WTC11 (cell line): ENCODE measurements at regions not wholly inside any gene's neighbourhood (a gene's known extent, or its start where the extent isn't known, plus 50 kb on each side); places are given as distances from the start of the nearest gene placed in this dataset.

Experiments
- ATAC-seq: fragments of 200-7000 bp; cut with Tn5 transposase; 2 replicates; pipeline ENCODE4 v1.10.0; 2021; ENCODE audit warnings: mild to moderate bottlenecking, moderate library complexity
- CTCF ChIA-PET: fragments of 300-600 bp; sonication (Branson Sonifier 250); formaldehyde crosslinking; loops from one replicate; lab custom pipeline; 2021; ENCODE audit warnings: antibody characterized with exemption; lab: Charles Lee
- POLR2A ChIA-PET: fragments of 350-600 bp; sonication (Branson Sonifier 250); formaldehyde crosslinking; loops from one replicate; lab custom pipeline; 2021; ENCODE audit warnings: antibody characterized with exemption; lab: Charles Lee
- DNase-seq: peaks from one replicate; pipeline ENCODE4 v3.0.0; 2021; ENCODE audit warnings: low spot score
- H3K27ac Mint-ChIP-seq: 2 replicates; pipeline ENCODE4 v1.8.0; 2021; ENCODE audit warnings: mixed read lengths
- H3K27me3 Mint-ChIP-seq: 2 replicates; pipeline ENCODE4 v1.8.0; 2021; ENCODE audit warnings: low read depth, mild to moderate bottlenecking, moderate library complexity, mixed read lengths
- H3K36me3 Mint-ChIP-seq: 2 replicates; pipeline ENCODE4 v1.8.0; 2021; ENCODE audit warnings: mixed read lengths
- H3K4me1 Mint-ChIP-seq: 2 replicates; pipeline ENCODE4 v1.8.0; 2022; ENCODE audit warnings: mixed read lengths
- H3K4me3 Mint-ChIP-seq: 2 replicates; pipeline ENCODE4 v1.8.0; 2021; ENCODE audit warnings: mild to moderate bottlenecking, moderate library complexity, mixed read lengths
- H3K9me3 Mint-ChIP-seq: 2 replicates; pipeline ENCODE4 v1.8.0; 2021; ENCODE audit warnings: mixed read lengths
- CREB1 ChIP-seq: sonication (generic); formaldehyde crosslinking; IDR thresholded peaks from 2 replicates; pipeline ENCODE4 v1.8.0; 2023; ENCODE audit warnings: mild to moderate bottlenecking, missing genetic modification reagents
- CTCF ChIP-seq: fragments of 200-600 bp; IDR thresholded peaks from 2 replicates; pipeline ENCODE4 v1.8.0; 2022; ENCODE audit warnings: antibody characterized with exemption
- ELF4 ChIP-seq: sonication (generic); formaldehyde crosslinking; IDR thresholded peaks from 2 replicates; pipeline ENCODE4 v1.8.1; 2022; ENCODE audit warnings: low read depth, mild to moderate bottlenecking, moderate library complexity, missing genetic modification reagents
- EMX1 ChIP-seq: fragments of 250-450 bp; sonication (Bioruptor Pico); IDR thresholded peaks from 2 replicates; pipeline ENCODE4 v1.8.0; 2021; ENCODE audit warnings: mild to moderate bottlenecking
- ESRRA ChIP-seq: sonication (generic); formaldehyde crosslinking; IDR thresholded peaks from 2 replicates; pipeline ENCODE4 v1.8.1; 2022; ENCODE audit warnings: mild to moderate bottlenecking, missing genetic modification reagents, borderline replicate concordance
- NFATC4 ChIP-seq: fragments of 250-450 bp; sonication (Bioruptor Pico); IDR thresholded peaks from 2 replicates; pipeline ENCODE4 v1.9.0; 2021; ENCODE audit warnings: mild to moderate bottlenecking
- NR2C2 ChIP-seq: sonication (generic); formaldehyde crosslinking; IDR thresholded peaks from 2 replicates; pipeline ENCODE4 v1.8.0; 2022; ENCODE audit warnings: mild to moderate bottlenecking, missing genetic modification reagents
- NR3C1 ChIP-seq: sonication (generic); formaldehyde crosslinking; conservative IDR thresholded peaks from 2 replicates; pipeline ENCODE4 v1.8.1; 2023; ENCODE audit warnings: low read depth, mild to moderate bottlenecking, missing genetic modification reagents
- SOX15 ChIP-seq: fragments of 250-450 bp; sonication (Bioruptor Pico); IDR thresholded peaks from 2 replicates; pipeline ENCODE4 v1.9.0; 2021; ENCODE audit warnings: mild to moderate bottlenecking
- ZNF232 ChIP-seq: sonication (generic); formaldehyde crosslinking; IDR thresholded peaks from 2 replicates; pipeline ENCODE4 v1.8.0; 2022; ENCODE audit warnings: mild to moderate bottlenecking, missing genetic modification reagents
- ZNF281 ChIP-seq: sonication (generic); formaldehyde crosslinking; IDR thresholded peaks from 2 replicates; pipeline ENCODE4 v1.8.0; 2023; ENCODE audit warnings: mild to moderate bottlenecking, missing genetic modification reagents
- ZNF396 ChIP-seq: fragments of 250-450 bp; sonication (Bioruptor Pico); IDR thresholded peaks from 2 replicates; pipeline ENCODE4 v1.8.0; 2021; ENCODE audit warnings: mild to moderate bottlenecking, moderate library complexity, borderline replicate concordance
- ZNF671 ChIP-seq: fragments of 250-450 bp; sonication (Bioruptor Pico); IDR thresholded peaks from 2 replicates; pipeline ENCODE4 v1.8.0; 2021; ENCODE audit warnings: mild to moderate bottlenecking
- TF ChIP-seq, protein P1 (sequence below): sonication (generic); formaldehyde crosslinking; IDR thresholded peaks from 2 replicates; pipeline ENCODE4 v1.8.1; 2023; ENCODE audit warnings: mild to moderate bottlenecking, missing genetic modification reagents
- TF ChIP-seq, protein P2 (sequence below): fragments of 250-450 bp; sonication (Bioruptor Pico); conservative IDR thresholded peaks from 2 replicates; pipeline ENCODE4 v1.9.0; 2021; ENCODE audit warnings: mild to moderate bottlenecking
- TF ChIP-seq, protein P3 (sequence below): sonication (generic); formaldehyde crosslinking; IDR thresholded peaks from 2 replicates; pipeline ENCODE4 v1.8.1; 2023; ENCODE audit warnings: mild to moderate bottlenecking, missing genetic modification reagents, borderline replicate concordance
- TF ChIP-seq, protein P4 (sequence below): sonication (generic); formaldehyde crosslinking; IDR thresholded peaks from 2 replicates; pipeline ENCODE4 v1.8.1; 2022; ENCODE audit warnings: low read depth, mild to moderate bottlenecking, moderate library complexity, missing genetic modification reagents, borderline replicate concordance

GRCh38 chr2:180191432-180192124, 184.5 kb upstream of the CWC22 start:
- no peak overlapping the region for H3K27ac Mint-ChIP-seq
- CTCF ChIA-PET = no interaction called here
- no peaks in the 10 kb centered on the region for H3K27me3 Mint-ChIP-seq
- POLR2A ChIA-PET = no interaction called here
- peaks cover 7% of the 10 kb centered on the region for H3K36me3 Mint-ChIP-seq
- TF ChIP-seq SOX15 (no peak), NR2C2 (CRISPR knock-in tag) (no peak), ESRRA (CRISPR knock-in tag) (no peak), ZNF281 (CRISPR knock-in tag) (no peak), NFATC4 (CRISPR knock-in tag) (no peak), EMX1 (no peak), ZNF671 (no peak), ZNF396 (CRISPR knock-in tag) (no peak)
- TF ChIP-seq, protein P1, sequence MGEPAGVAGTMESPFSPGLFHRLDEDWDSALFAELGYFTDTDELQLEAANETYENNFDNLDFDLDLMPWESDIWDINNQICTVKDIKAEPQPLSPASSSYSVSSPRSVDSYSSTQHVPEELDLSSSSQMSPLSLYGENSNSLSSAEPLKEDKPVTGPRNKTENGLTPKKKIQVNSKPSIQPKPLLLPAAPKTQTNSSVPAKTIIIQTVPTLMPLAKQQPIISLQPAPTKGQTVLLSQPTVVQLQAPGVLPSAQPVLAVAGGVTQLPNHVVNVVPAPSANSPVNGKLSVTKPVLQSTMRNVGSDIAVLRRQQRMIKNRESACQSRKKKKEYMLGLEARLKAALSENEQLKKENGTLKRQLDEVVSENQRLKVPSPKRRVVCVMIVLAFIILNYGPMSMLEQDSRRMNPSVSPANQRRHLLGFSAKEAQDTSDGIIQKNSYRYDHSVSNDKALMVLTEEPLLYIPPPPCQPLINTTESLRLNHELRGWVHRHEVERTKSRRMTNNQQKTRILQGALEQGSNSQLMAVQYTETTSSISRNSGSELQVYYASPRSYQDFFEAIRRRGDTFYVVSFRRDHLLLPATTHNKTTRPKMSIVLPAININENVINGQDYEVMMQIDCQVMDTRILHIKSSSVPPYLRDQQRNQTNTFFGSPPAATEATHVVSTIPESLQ (CRISPR knock-in tag) = no peak
- TF ChIP-seq, protein P2, sequence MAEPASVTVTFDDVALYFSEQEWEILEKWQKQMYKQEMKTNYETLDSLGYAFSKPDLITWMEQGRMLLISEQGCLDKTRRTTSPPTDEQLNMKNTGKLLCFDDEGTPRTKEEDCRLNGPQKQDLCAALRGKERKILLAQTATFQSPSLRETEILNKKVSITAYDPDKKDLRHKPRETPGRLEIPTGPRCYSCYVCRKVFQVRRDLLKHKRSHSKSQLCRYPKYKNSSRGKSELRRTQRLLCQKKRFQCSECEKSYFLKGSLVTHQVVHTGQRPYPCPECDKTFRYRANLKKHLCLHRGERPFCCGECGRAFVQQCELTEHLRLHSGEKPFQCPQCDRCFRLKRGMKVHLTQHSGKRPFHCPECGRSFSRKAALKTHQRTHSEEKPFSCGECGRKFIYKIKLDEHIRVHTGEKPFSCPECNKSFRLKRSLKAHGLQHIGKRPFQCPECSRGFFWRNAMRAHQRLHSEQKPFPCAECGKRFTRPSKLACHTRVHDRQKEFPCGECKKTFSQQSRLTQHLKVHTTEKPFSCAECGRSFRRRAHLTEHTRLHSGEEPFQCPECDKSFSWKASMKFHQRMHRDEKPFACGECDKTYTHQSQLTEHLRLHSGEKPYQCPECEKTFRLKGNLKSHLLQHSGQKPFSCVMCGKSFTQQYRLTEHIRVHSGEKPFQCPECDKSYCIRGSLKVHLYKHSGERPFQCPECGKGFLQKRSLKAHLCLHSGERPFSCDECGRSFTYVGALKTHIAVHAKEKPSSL (CRISPR knock-in tag) = no peak
- H3K4me3 Mint-ChIP-seq = no peak overlapping the region
- H3K4me1 Mint-ChIP-seq = peaks cover 17% of the 10 kb centered on the region
- ATAC-seq = no peak
- DNase-seq = no peak
- peaks cover 11% of the 10 kb centered on the region; the same call in 1 of the 2 replicates for H3K9me3 Mint-ChIP-seq

GRCh38 chr2:180190851-180191250, 183.8 kb upstream of the CWC22 start:
- H3K4me3 Mint-ChIP-seq = no peak overlapping the region
- ATAC-seq (no peak), DNase-seq (no peak)
- no peaks in the 10 kb centered on the region for H3K27me3 Mint-ChIP-seq
- H3K36me3 Mint-ChIP-seq = peaks cover 7% of the 10 kb centered on the region
- peaks cover 10% of the 10 kb centered on the region for H3K4me1 Mint-ChIP-seq
- ChIA-PET POLR2A (no interaction called here), CTCF (no interaction called here)
- H3K27ac Mint-ChIP-seq = no peak overlapping the region
- H3K9me3 Mint-ChIP-seq = peaks cover 11% of the 10 kb centered on the region; the same call in 1 of the 2 replicates
- TF ChIP-seq CTCF (no peak), CREB1 (no peak), ELF4 (CRISPR knock-in tag) (no peak), ZNF232 (CRISPR knock-in tag) (no peak), NR3C1 (CRISPR knock-in tag) (no peak)
- TF ChIP-seq, protein P2 (CRISPR knock-in tag) = no peak
- TF ChIP-seq, protein P3, sequence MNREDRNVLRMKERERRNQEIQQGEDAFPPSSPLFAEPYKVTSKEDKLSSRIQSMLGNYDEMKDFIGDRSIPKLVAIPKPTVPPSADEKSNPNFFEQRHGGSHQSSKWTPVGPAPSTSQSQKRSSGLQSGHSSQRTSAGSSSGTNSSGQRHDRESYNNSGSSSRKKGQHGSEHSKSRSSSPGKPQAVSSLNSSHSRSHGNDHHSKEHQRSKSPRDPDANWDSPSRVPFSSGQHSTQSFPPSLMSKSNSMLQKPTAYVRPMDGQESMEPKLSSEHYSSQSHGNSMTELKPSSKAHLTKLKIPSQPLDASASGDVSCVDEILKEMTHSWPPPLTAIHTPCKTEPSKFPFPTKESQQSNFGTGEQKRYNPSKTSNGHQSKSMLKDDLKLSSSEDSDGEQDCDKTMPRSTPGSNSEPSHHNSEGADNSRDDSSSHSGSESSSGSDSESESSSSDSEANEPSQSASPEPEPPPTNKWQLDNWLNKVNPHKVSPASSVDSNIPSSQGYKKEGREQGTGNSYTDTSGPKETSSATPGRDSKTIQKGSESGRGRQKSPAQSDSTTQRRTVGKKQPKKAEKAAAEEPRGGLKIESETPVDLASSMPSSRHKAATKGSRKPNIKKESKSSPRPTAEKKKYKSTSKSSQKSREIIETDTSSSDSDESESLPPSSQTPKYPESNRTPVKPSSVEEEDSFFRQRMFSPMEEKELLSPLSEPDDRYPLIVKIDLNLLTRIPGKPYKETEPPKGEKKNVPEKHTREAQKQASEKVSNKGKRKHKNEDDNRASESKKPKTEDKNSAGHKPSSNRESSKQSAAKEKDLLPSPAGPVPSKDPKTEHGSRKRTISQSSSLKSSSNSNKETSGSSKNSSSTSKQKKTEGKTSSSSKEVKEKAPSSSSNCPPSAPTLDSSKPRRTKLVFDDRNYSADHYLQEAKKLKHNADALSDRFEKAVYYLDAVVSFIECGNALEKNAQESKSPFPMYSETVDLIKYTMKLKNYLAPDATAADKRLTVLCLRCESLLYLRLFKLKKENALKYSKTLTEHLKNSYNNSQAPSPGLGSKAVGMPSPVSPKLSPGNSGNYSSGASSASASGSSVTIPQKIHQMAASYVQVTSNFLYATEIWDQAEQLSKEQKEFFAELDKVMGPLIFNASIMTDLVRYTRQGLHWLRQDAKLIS (CRISPR knock-in tag) = no peak
- TF ChIP-seq, protein P4, sequence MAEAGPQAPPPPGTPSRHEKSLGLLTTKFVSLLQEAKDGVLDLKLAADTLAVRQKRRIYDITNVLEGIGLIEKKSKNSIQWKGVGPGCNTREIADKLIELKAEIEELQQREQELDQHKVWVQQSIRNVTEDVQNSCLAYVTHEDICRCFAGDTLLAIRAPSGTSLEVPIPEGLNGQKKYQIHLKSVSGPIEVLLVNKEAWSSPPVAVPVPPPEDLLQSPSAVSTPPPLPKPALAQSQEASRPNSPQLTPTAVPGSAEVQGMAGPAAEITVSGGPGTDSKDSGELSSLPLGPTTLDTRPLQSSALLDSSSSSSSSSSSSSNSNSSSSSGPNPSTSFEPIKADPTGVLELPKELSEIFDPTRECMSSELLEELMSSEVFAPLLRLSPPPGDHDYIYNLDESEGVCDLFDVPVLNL = no peak
